EH (cell line): ENCODE measurements at regions not wholly inside any gene's neighbourhood (a gene's known extent, or its start where the extent isn't known, plus 50 kb on each side); places are given as distances from the start of the nearest gene placed in this dataset.

ENCODE experiments used
- DNase-seq: peaks from one replicate; pipeline ENCODE4 v3.0.0-alpha.2; 2015; ENCODE audit warnings: low read depth

GRCh38 chr6:40907198-40907701, 131.8 kb downstream of the UNC5CL start:
- peak; percentile 85 for DNase-seq

DNA sequence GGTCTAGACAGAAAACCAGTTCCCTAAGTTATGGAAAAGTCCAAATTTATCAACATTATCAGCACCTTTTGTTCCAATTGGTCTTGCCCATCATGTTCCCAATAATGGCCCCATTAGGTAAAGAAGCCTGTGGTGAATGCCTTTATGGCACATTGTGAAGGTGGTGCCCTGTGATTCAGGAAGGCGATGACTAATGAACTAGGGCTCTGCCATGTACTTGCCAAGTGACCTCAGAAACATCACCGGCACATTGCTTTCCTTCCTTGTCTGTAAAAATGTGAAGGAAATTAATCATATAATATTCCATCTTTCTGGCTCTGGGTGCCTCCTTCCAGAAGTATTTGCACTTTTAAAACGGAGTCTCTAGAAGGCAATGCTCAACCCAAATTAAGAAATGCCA, 132.3 kb downstream of the UNC5CL start:
- DNase-seq, result peak; percentile 48

- DNase-seq, result no peak
These were observed 134.3 kb downstream of the UNC5CL start for GRCh38 chr6:40904583-40905194.

DNA sequence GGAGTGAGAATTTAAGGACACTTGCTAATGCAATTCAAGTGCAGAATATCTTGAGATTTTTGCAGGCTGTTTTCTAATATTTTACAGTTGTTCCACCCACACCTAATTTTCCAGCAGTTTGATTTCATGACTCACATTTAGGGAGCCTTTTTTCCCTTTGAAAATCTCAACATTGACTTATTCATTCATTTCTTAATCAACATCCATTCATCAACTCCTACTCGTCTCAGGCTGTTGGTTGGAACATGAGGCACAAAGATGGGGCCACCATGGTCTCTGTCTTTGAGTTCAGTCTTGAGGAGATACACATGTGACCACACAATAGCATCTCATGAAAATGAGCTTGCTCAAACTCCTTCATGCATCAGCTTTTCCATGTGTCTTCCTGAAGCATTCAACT, 135.6 kb downstream of the UNC5CL start:
- no peak for DNase-seq

GRCh38 chr6:40901322-40902055, 137.5 kb downstream of the UNC5CL start:
- DNase-seq, result peak; percentile 12

- DNase-seq, result no peak
These were observed 138.2 kb downstream of the UNC5CL start for GRCh38 chr6:40900791-40901190.

GRCh38 chr6:40899684-40900155, 139.3 kb downstream of the UNC5CL start:
- DNase-seq, result no peak

DNA sequence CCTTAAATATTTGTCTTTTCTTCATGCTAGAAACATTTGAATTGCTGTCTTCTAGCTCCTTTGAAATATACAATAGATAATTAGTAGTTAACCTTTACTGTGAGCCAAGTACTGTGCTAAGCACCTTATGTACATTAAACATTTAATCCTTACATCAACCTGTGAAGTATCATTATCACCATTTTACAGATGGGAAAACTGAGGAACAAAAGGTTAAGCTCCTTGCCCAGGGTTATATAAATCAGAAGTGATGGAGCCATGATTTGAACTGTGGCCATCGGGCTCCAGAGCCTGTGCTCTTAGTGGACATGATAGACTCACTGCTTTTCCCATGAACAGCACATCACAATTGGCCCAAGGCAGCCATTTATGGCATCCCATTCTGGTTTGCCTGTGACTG, 140.9 kb downstream of the UNC5CL start:
- DNase-seq, result no peak

DNA sequence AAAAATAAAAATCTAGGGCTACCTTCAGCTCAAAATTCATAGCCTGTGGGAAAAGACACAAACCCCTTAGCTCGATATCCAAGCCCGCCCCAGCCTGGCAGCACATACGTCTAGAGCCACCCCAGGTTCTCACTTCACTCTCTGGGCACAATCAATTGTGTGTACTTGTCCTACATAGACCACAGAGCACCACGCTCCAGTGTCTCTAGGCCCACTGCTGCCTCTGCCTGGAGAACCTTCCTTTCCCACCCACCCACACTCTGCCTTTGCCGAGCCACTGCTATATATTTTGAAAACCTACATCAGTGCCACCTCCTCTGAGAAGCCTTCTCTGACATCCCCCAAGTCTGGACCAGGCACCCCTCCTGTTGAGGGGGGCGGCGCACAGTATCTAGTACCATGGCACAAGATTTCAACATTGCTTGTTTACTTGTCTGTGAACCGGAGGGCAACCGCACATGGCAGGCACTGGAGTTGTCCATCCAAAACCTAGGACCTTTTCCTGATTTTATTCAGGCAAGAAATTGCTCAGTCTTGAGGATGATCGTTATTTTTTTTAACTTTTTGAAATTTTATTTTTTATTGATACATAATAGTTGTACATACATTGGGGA, 141.5 kb downstream of the UNC5CL start:
- DNase-seq, result no peak

- no peak for DNase-seq
These were observed 142.3 kb downstream of the UNC5CL start for GRCh38 chr6:40896696-40897095.

GRCh38 chr6:40894962-40895799, 143.8 kb downstream of the UNC5CL start:
- peak; percentile 74 for DNase-seq

DNA sequence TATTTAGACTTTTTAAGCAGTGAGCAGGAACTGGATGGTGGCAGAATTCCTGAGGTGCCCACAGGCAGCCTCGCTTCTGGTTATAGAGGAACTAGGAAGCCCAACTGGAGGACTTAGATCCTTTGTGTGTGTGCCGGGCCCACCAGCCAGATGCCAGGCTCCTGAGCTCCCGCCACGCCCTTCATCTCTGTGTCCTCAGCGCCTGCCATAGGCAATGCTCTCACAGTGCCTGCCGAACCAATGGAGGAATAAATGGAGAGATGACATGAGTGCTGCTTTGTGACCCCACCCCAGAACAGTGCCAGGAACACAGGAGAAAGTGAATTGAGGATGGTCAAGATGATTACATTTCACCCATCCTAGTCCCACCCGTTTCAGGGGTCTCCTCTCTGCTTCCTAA, 146.0 kb downstream of the UNC5CL start:
- no peak for DNase-seq

- DNase-seq, result no peak
These were observed 146.8 kb downstream of the UNC5CL start for GRCh38 chr6:40892223-40892622.

- no peak for DNase-seq
These were observed 147.3 kb downstream of the UNC5CL start for GRCh38 chr6:40891686-40892085.

DNA sequence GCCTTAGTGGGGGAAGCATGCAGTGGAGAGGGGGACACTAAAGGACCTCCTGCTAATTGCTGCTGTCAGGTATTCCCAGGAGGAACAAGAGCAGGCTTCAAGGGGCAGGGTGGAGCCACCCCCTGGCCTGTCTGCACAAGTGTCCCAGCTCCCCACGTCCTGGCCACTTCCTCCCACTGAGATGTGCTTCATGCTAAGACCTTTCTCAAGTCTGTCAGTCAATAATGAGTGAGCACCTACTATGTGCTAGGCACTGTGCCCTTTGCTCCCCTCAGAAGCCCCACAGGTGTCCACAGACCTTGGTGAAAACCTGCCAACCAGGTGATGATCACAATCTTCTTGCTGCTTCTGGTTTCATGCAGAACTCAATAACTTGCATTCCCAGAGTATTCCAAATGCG, 147.9 kb downstream of the UNC5CL start:
- DNase-seq, result no peak

GRCh38 chr6:40889137-40889832, 149.7 kb downstream of the UNC5CL start:
- DNase-seq, result no peak

DNA sequence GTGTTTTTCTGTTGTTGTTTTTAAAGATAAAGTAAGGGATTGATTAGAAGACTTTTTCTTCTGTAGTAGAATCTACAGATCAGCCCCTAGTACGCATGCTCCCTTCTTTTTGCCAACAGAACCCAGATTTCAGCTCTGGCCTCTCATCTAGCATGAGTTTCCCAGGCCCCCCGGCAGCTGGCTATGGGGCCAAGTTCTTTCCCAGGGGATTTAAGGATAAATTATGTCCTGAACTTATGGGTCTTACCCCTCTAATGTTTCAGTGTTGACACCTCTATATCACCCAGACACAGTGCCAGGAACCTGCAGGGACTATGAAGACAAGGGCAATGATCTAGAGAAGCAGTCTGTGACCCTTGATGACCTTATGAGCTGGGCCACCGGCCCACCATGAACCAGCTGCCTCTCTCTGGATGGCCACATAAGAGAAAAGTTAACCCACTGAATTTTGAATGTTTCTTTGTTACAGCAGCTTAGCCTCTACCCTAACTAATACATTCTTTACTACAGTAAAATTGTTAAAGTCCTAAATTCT, 150.5 kb downstream of the UNC5CL start:
- no peak for DNase-seq

DNA sequence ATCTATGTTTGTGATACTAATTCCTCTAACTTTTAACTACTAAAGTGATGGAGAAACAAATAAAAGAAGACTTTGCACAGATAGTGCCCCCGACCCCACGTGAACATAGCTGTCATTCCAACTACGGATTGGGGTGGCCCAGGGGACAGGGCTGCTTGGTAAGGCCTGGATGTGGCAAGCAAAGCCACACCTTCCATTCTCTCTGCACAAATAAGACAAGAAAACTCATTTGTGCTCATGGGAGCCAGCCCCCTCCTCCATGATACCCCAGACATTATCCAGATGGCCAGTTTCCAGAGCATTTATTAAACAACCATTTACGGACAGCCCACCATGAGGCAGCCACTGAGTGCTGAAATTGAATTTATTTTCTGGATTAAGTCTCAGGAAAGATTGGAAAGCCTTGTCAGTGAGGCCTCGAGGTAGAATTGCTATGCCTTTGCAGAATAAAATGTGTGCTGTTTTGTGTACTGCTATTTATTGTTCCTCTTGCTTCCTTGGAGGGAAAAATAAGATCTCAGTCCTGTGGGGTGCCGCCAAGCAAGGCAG, 151.2 kb downstream of the UNC5CL start:
- no peak for DNase-seq

DNA sequence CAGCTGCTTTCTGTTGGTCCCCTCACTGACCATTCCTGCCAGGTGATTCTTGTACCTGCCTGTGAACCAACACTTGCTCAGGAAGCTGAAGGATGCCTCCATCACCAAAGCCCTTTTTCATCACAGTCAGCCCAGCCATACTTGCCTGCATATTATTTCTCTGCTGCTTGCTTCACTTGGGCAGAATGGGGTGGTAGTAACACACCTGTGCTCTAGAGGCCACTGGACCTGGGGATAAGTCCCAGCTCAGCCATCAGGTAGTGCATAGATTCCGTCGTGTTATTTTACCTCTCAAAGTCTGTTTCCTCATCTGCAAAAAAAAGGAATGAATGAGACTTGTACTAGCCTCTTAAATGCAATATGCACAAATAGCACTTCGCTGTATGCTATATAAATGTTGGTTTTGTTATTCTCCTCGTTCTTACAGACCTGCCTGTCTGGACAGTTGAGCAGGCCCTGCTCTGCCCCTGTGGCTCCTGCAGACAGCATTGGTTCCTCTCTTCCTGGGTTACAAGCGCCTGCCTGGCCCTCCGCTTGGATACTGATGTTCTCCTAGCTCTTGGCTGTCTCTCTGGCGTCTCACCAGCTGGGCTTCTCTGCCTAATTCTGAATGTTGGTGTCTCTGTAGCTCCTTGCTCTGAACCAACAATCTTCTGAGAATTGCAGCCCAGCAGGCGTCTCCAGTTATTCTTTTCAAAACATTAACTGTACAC, 151.8 kb downstream of the UNC5CL start:
- DNase-seq, result no peak

- DNase-seq, result no peak
These were observed 153.8 kb downstream of the UNC5CL start for GRCh38 chr6:40885139-40885774.
